ENCODE measurements at regions not wholly inside any gene's neighbourhood (a gene's known extent, or its start where the extent isn't known, plus 50 kb on each side); places are given as distances from the start of the nearest gene placed in this dataset.

DNA sequence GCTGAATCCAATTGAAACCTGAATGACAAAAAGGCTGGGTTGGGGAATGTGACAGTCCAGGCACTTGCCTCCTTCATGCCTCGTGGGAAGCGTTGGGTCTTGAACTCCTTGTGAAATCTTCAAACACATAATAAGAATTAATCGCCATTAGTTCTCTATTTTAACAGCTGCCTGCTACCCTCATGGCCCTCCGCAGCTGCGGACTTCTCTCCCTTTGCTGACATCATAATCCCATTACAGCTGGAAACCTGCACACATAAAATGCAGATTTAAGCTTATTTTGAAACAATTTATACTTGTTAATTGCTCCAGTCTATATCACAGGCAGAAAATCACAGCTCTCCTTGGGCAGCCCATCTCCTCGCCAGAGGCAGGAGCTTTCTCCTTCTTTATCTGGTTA, 403.0 kb upstream of the MKI67 start:
- TF ChIP-seq, protein P1, sequence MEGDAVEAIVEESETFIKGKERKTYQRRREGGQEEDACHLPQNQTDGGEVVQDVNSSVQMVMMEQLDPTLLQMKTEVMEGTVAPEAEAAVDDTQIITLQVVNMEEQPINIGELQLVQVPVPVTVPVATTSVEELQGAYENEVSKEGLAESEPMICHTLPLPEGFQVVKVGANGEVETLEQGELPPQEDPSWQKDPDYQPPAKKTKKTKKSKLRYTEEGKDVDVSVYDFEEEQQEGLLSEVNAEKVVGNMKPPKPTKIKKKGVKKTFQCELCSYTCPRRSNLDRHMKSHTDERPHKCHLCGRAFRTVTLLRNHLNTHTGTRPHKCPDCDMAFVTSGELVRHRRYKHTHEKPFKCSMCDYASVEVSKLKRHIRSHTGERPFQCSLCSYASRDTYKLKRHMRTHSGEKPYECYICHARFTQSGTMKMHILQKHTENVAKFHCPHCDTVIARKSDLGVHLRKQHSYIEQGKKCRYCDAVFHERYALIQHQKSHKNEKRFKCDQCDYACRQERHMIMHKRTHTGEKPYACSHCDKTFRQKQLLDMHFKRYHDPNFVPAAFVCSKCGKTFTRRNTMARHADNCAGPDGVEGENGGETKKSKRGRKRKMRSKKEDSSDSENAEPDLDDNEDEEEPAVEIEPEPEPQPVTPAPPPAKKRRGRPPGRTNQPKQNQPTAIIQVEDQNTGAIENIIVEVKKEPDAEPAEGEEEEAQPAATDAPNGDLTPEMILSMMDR (IDR thresholded peaks at IDR 0.05), result no peak
- TF ChIP-seq EZH2 (IDR thresholded peaks at IDR 0.05) (no peak), EZH2phosphoT487 (IDR thresholded peaks at IDR 0.05) (no peak)
